ENCODE measurements at regions not wholly inside any gene's neighbourhood (a gene's known extent, or its start where the extent isn't known, plus 50 kb on each side); places are given as distances from the start of the nearest gene placed in this dataset.
A peak's percentile ranks its signal among the peaks of the same experiment; 100 is the strongest.

DNA sequence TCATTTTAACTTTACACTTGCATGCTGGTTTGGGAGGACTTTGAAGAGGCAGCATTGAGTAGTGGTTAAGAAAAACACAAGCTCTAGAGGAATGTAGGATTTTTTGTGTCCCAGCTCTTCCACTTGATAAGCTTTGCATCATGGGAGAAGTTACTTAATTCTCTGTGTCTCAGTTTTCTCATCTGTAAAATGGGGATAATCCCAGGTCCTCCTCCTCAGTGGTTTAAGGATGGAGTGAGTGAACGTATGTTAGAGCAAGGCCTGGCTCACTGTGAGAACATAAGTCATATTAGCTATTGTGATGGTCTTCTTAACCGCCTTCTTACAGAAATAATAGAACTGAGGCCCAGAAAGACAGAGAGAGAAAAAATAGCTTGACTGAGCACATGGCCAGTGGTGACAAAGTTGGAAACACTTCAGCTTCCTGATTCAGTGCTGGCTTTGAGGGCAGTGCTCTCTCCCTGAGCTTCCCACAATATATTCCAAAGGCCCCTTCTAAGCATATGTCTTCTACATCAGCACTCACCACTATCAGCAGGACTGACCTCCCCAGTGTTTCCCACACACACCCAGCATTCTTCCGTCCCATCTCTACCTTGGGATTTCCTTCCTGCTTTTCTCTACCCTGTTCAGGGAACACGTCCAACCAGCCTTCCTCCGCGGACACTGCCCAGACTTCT is 214.9 kb upstream of the TNP1 start:
- Histone ChIP-seq H3K27ac (no peak overlapping the region), H3K36me3 (no peaks in the 10 kb centered on the region), H3K4me1 (no peaks in the 10 kb centered on the region), H3K27me3 (no peaks in the 10 kb centered on the region), H3K9me3 (no peaks in the 10 kb centered on the region), H3K4me3 (no peak overlapping the region)
- DNase-seq, result no peak
- TF ChIP-seq, protein P1, sequence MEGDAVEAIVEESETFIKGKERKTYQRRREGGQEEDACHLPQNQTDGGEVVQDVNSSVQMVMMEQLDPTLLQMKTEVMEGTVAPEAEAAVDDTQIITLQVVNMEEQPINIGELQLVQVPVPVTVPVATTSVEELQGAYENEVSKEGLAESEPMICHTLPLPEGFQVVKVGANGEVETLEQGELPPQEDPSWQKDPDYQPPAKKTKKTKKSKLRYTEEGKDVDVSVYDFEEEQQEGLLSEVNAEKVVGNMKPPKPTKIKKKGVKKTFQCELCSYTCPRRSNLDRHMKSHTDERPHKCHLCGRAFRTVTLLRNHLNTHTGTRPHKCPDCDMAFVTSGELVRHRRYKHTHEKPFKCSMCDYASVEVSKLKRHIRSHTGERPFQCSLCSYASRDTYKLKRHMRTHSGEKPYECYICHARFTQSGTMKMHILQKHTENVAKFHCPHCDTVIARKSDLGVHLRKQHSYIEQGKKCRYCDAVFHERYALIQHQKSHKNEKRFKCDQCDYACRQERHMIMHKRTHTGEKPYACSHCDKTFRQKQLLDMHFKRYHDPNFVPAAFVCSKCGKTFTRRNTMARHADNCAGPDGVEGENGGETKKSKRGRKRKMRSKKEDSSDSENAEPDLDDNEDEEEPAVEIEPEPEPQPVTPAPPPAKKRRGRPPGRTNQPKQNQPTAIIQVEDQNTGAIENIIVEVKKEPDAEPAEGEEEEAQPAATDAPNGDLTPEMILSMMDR (IDR thresholded peaks at IDR 0.05), result no peak
- no peak for TF ChIP-seq POLR2A (IDR thresholded peaks at IDR 0.05)
- intact Hi-C loops (cut with DNase I), result no loop called here
- WGBS (ENCODE audit: insufficient coverage, low coverage, low lambda C conversion rate, missing lambda C conversion rate), result 78% methylated on average over 6 of the region's 6 CpGs
- peak; percentile 13 to 58 (median 41) for ATAC-seq

DNA sequence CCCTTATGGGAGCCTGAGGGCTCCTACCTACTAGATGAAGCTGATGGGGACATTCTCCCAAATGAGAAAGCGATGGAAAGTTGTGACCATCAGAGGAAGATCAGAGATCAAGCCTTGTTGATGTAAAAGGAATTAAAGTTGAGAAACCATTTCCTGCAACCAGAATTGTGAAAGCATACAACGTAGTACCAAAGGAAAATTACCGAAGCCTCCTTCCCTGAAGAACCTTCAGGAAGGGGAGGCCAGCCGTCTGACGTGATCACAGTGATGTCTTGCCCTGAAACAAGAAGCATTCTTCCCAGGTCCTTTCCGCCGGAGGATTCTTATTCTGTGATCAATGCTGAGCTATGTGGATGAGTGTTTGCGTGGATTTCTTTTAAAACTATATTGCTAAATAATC is 211.6 kb upstream of the TNP1 start:
- TF ChIP-seq, protein P1 (IDR thresholded peaks at IDR 0.05), result no peak
- TF ChIP-seq POLR2A (IDR thresholded peaks at IDR 0.05), result no peak
- DNase-seq (no peak), ATAC-seq (no peak)
- Histone ChIP-seq H3K4me1 (no peaks in the 10 kb centered on the region), H3K4me3 (no peak overlapping the region), H3K9me3 (no peaks in the 10 kb centered on the region), H3K27ac (no peak overlapping the region), H3K36me3 (no peaks in the 10 kb centered on the region), H3K27me3 (no peaks in the 10 kb centered on the region)
- intact Hi-C loops (cut with DNase I), result no loop called here
- 60% methylated on average over 7 of the region's 8 CpGs for WGBS (ENCODE audit: insufficient coverage, low coverage, low lambda C conversion rate, missing lambda C conversion rate)

DNA sequence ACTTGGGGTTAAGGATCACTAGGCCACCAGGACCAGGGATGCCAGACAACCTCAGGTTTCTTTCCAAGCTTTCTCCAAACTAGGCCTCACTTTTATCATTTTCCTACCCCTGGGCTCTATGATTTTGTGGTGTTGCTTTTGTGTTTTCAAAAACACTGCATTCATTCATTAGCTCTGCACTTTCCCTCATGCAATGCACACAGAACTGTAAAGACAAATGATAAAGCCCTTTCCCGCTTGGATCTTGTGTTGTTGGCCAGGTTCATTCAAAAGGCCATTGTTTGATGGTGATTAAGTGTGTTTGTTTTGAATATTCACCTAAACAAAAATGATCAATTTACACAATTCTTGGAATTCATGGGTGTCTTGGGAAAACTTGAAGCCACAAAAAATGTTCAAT is 210.7 kb upstream of the TNP1 start:
- H3K4me3 ChIP-seq, result no peak overlapping the region
- no peak for TF ChIP-seq POLR2A (IDR thresholded peaks at IDR 0.05)
- TF ChIP-seq, protein P1 (IDR thresholded peaks at IDR 0.05), result no peak
- H3K36me3 ChIP-seq, result no peaks in the 10 kb centered on the region
- DNase-seq (no peak), ATAC-seq (no peak)
- H3K27ac ChIP-seq, result no peak overlapping the region
- intact Hi-C loops (cut with DNase I), result no loop called here
- H3K9me3 ChIP-seq, result no peaks in the 10 kb centered on the region
- no peaks in the 10 kb centered on the region for H3K27me3 ChIP-seq
- 92% methylated on average over 1 of the region's 1 CpG for WGBS (ENCODE audit: insufficient coverage, low coverage, low lambda C conversion rate, missing lambda C conversion rate)
- H3K4me1 ChIP-seq, result no peaks in the 10 kb centered on the region

DNA sequence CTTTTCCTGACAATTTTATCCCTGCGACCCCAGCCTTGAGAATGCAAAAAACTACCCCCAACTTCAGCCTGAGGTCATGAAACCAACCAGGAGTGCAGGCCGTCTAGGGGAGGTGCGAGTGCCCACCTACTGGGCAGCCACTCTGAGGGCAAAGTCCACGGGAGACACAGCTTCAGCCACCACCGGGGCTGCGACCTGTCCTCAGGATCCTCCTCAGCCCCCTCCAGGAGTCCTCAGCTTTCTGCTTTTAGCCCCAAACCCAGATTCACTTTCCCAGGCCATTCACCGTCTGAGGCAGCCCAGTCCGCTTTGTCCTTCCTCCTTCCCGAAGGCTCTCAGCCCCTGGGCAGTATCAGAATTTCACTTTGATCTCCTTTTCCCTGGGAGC is 210.2 kb upstream of the TNP1 start:
- intact Hi-C loops (cut with DNase I), result no loop called here
- WGBS (ENCODE audit: insufficient coverage, low coverage, low lambda C conversion rate, missing lambda C conversion rate), result 68% methylated on average over 3 of the region's 9 CpGs
- ATAC-seq, result no peak

More for the DNA sequence above, 210.2 kb upstream of the TNP1 start:
- Histone ChIP-seq H3K36me3 (no peaks in the 10 kb centered on the region), H3K27ac (no peak overlapping the region), H3K4me1 (no peaks in the 10 kb centered on the region), H3K9me3 (no peaks in the 10 kb centered on the region), H3K4me3 (no peak overlapping the region), H3K27me3 (no peaks in the 10 kb centered on the region)
- TF ChIP-seq, protein P1 (IDR thresholded peaks at IDR 0.05), result no peak
- no peak for TF ChIP-seq POLR2A (IDR thresholded peaks at IDR 0.05)
- no peak for DNase-seq
